ENCODE measurements at regions not wholly inside any gene's neighbourhood (a gene's known extent, or its start where the extent isn't known, plus 50 kb on each side); places are given as distances from the start of the nearest gene placed in this dataset.

GRCh38 chr20:52905241-52905994 lies 66.7 kb upstream of the TSHZ2 start:
- Mint-ChIP-seq H3K9me3 (peaks cover 45% of the 10 kb centered on the region), H3K4me3 (no peak overlapping the region), H3K4me1 (ENCODE audit: low read depth) (no peaks in the 10 kb centered on the region), H3K27me3 (ENCODE audit: insufficient read depth) (no peaks in the 10 kb centered on the region), H3K27ac (no peak overlapping the region), H3K36me3 (ENCODE audit: low read depth) (no peaks in the 10 kb centered on the region)
- no peak for DNase-seq
- TF ChIP-seq CTCF (IDR thresholded peaks at IDR 0.05), result no peak

GRCh38 chr20:52904837-52905236 lies 67.3 kb upstream of the TSHZ2 start:
- H3K4me1 Mint-ChIP-seq (ENCODE audit: low read depth), result no peaks in the 10 kb centered on the region
- no peak overlapping the region for H3K27ac Mint-ChIP-seq
- H3K36me3 Mint-ChIP-seq (ENCODE audit: low read depth), result no peaks in the 10 kb centered on the region
- peaks cover 45% of the 10 kb centered on the region for H3K9me3 Mint-ChIP-seq
- H3K27me3 Mint-ChIP-seq (ENCODE audit: insufficient read depth), result no peaks in the 10 kb centered on the region
- DNase-seq, result no peak
- H3K4me3 Mint-ChIP-seq, result no peak overlapping the region
- TF ChIP-seq CTCF (IDR thresholded peaks at IDR 0.05), result no peak

GRCh38 chr20:52899041-52899608 lies 73.0 kb upstream of the TSHZ2 start:
- H3K4me1 Mint-ChIP-seq (ENCODE audit: low read depth), result no peaks in the 10 kb centered on the region
- no peak for TF ChIP-seq CTCF (IDR thresholded peaks at IDR 0.05)
- peaks cover 32% of the 10 kb centered on the region for H3K9me3 Mint-ChIP-seq
- DNase-seq, result no peak
- H3K4me3 Mint-ChIP-seq, result no peak overlapping the region
- H3K36me3 Mint-ChIP-seq (ENCODE audit: low read depth), result no peaks in the 10 kb centered on the region
- no peak overlapping the region for H3K27ac Mint-ChIP-seq
- H3K27me3 Mint-ChIP-seq (ENCODE audit: insufficient read depth), result no peaks in the 10 kb centered on the region

GRCh38 chr20:52896348-52896747 lies 75.8 kb upstream of the TSHZ2 start:
- Mint-ChIP-seq H3K27ac (no peak overlapping the region), H3K36me3 (ENCODE audit: low read depth) (no peaks in the 10 kb centered on the region), H3K27me3 (ENCODE audit: insufficient read depth) (no peaks in the 10 kb centered on the region), H3K9me3 (peaks cover 15% of the 10 kb centered on the region), H3K4me3 (no peak overlapping the region), H3K4me1 (ENCODE audit: low read depth) (no peaks in the 10 kb centered on the region)
- TF ChIP-seq CTCF (IDR thresholded peaks at IDR 0.05), result no peak
- no peak for DNase-seq

- Mint-ChIP-seq H3K9me3 (peaks cover 21% of the 10 kb centered on the region), H3K36me3 (ENCODE audit: low read depth) (no peaks in the 10 kb centered on the region), H3K27ac (no peak overlapping the region), H3K27me3 (ENCODE audit: insufficient read depth) (no peaks in the 10 kb centered on the region), H3K4me1 (ENCODE audit: low read depth) (no peaks in the 10 kb centered on the region), H3K4me3 (no peak overlapping the region)
- TF ChIP-seq CTCF (IDR thresholded peaks at IDR 0.05), result no peak
- no peak for DNase-seq
These were observed 76.5 kb upstream of the TSHZ2 start for GRCh38 chr20:52895701-52896100.
